ENCODE measurements at regions not wholly inside any gene's neighbourhood (a gene's known extent, or its start where the extent isn't known, plus 50 kb on each side); places are given as distances from the start of the nearest gene placed in this dataset.
A peak's percentile ranks its signal among the peaks of the same experiment; 100 is the strongest.

DNA sequence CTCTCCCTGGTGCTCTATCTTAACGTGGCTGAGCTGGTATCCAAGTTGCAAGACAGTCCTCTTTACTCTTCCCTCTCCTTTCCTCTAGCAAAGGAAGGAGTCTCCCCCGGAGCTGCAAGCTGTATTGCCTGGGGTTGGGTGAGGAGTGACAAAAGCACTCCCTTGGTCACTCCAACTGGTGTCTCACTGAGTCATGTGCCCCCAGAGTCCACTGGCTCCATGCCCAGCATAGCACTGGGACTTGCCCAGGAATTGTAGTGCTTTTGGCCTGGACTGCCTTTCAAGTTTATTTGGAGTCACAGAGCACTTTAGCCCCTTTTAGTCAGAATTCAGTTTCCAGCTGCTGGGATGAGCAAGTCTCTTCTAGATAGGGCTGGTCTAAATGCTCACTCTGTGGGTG is 82.6 kb upstream of the FST start:
- Histone ChIP-seq H3K79me2 (ENCODE audit: low read length) (no peaks in the 10 kb centered on the region), H4K20me1 (ENCODE audit: low read length) (no peaks in the 10 kb centered on the region), H3K9me2 (replicated peaks; ENCODE audit: low read length) (no peaks in the 10 kb centered on the region), H3K4me2 (ENCODE audit: low read length) (no peak overlapping the region), H3K9ac (ENCODE audit: low read length) (peak overlapping the region; percentile 36), H2AFZ (ENCODE audit: low read length) (no peak overlapping the region), H3K4me1 (ENCODE audit: insufficient read depth, low read length) (peaks cover 15% of the 10 kb centered on the region), H3K4me3 (ENCODE audit: low read length) (no peak overlapping the region), H3K27ac (ENCODE audit: low read length) (peak overlapping the region; percentile 84), H3K36me3 (ENCODE audit: low read depth, low read length) (no peaks in the 10 kb centered on the region), H3K9me3 (ENCODE audit: low read length) (no peaks in the 10 kb centered on the region), H3F3A (ENCODE audit: low read length, unreplicated experiment) (no peaks in the 10 kb centered on the region), H3K27me3 (ENCODE audit: low read length) (no peaks in the 10 kb centered on the region)
- DNase-seq (peak; percentile 88), ATAC-seq (peak; percentile 90)
- TF ChIP-seq EZH2 (IDR thresholded peaks at IDR 0.05; ENCODE audit: low read length, unreplicated experiment) = no peak
- TF ChIP-seq, protein P1, sequence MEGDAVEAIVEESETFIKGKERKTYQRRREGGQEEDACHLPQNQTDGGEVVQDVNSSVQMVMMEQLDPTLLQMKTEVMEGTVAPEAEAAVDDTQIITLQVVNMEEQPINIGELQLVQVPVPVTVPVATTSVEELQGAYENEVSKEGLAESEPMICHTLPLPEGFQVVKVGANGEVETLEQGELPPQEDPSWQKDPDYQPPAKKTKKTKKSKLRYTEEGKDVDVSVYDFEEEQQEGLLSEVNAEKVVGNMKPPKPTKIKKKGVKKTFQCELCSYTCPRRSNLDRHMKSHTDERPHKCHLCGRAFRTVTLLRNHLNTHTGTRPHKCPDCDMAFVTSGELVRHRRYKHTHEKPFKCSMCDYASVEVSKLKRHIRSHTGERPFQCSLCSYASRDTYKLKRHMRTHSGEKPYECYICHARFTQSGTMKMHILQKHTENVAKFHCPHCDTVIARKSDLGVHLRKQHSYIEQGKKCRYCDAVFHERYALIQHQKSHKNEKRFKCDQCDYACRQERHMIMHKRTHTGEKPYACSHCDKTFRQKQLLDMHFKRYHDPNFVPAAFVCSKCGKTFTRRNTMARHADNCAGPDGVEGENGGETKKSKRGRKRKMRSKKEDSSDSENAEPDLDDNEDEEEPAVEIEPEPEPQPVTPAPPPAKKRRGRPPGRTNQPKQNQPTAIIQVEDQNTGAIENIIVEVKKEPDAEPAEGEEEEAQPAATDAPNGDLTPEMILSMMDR (conservative IDR thresholded peaks at IDR 0.05; ENCODE audit: low read depth, low read length) = no peak
- no peak for TF ChIP-seq EZH2phosphoT487 (IDR thresholded peaks at IDR 0.05; ENCODE audit: borderline replicate concordance, low read length)
- POLR2A ChIA-PET (ENCODE audit: unreplicated experiment) = no interaction called here
- intact Hi-C loops (cut with micrococcal nuclease) = loop anchor here (2.0 kb wide), 1 partner anchor 67 kb away; no protein-coding TSS in a partner anchor
- no TSS peak for BruUV-seq (replicated peaks)
- CTCF ChIA-PET = no interaction called here

DNA sequence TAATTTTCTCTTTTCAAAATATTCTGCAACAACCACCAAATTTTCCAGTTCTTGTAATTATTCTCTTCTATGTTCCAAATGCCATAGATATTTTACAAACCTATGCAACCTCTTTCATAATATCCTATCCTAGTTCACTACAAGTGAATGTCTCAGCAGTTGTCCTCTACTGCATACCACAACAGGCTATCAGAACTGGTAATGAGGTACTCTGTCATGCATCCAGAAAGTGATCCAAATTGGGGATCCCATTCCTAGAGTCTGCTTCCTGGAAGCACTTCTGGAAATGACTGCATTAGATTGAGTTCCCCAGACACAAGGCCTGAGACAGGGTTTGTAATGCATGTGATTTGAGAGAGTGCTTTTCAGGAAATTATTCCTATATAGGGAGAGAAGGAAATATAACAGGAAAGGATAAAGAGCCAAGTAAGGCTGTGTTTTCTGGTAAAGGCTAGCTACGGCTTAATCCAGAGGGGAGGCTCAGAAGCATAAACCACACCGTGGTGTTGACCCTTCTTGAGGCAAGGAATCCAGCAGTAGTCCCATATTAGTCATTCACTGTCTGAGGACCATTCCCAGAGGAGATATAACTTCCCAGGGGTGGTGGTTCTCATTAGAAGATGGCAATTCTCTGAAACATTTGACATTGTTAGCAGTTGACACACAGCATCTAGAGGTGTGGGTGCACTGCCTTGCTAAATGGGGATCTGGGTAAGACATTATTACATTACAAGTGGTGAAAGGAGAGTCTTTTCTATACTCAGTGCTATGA is 80.3 kb upstream of the FST start:
- BruUV-seq (replicated peaks) = no TSS peak
- Histone ChIP-seq H3K4me3 (ENCODE audit: low read length) (no peak overlapping the region), H3K4me2 (ENCODE audit: low read length) (no peak overlapping the region), H3K9ac (ENCODE audit: low read length) (no peak overlapping the region), H3K9me3 (ENCODE audit: low read length) (no peaks in the 10 kb centered on the region), H3K27me3 (ENCODE audit: low read length) (no peaks in the 10 kb centered on the region), H4K20me1 (ENCODE audit: low read length) (no peaks in the 10 kb centered on the region), H3K4me1 (ENCODE audit: insufficient read depth, low read length) (peaks cover 15% of the 10 kb centered on the region), H3K9me2 (replicated peaks; ENCODE audit: low read length) (no peaks in the 10 kb centered on the region), H2AFZ (ENCODE audit: low read length) (no peak overlapping the region), H3K36me3 (ENCODE audit: low read depth, low read length) (no peaks in the 10 kb centered on the region), H3K79me2 (ENCODE audit: low read length) (no peaks in the 10 kb centered on the region), H3F3A (ENCODE audit: low read length, unreplicated experiment) (no peaks in the 10 kb centered on the region), H3K27ac (ENCODE audit: low read length) (no peak overlapping the region)
- DNase-seq = no peak
- intact Hi-C loops (cut with micrococcal nuclease) = loop anchor here (2.0 kb wide), 1 partner anchor 65 kb away; no protein-coding TSS in a partner anchor
- CTCF ChIA-PET = no interaction called here
- no peak for ATAC-seq
- POLR2A ChIA-PET (ENCODE audit: unreplicated experiment) = no interaction called here
- TF ChIP-seq, protein P1 (conservative IDR thresholded peaks at IDR 0.05; ENCODE audit: low read depth, low read length) = no peak
- TF ChIP-seq EZH2phosphoT487 (IDR thresholded peaks at IDR 0.05; ENCODE audit: borderline replicate concordance, low read length) (no peak), EZH2 (IDR thresholded peaks at IDR 0.05; ENCODE audit: low read length, unreplicated experiment) (no peak)

DNA sequence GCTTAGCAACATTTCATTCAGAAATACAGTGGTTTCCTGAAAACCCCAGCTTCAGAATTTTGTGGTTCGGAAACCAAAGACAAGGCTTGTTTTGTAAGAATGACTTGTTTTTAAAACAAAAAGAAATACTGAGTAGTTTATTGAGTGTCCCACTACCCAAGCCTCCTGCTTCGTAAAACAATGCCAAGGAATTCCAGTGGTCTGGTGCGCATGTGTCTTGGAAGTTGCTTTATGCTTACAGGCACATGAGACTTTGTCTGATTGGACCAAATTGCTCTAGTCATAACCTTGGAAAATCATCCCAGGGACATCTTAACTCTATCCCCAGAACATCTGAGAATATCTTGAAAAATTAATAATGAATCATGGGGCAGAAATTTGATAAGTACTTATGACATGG is 77.1 kb upstream of the FST start:
- CTCF ChIA-PET = no interaction called here
- POLR2A ChIA-PET (ENCODE audit: unreplicated experiment) = no interaction called here
- intact Hi-C loops (cut with micrococcal nuclease) = no loop called here
- no TSS peak for BruUV-seq (replicated peaks)
- Histone ChIP-seq H2AFZ (ENCODE audit: low read length) (no peak overlapping the region), H3K4me2 (ENCODE audit: low read length) (no peak overlapping the region), H3F3A (ENCODE audit: low read length, unreplicated experiment) (peaks cover 5% of the 10 kb centered on the region), H3K9me2 (replicated peaks; ENCODE audit: low read length) (no peaks in the 10 kb centered on the region), H3K9me3 (ENCODE audit: low read length) (no peaks in the 10 kb centered on the region), H3K79me2 (ENCODE audit: low read length) (no peaks in the 10 kb centered on the region), H3K36me3 (ENCODE audit: low read depth, low read length) (no peaks in the 10 kb centered on the region), H3K4me3 (ENCODE audit: low read length) (no peak overlapping the region), H3K4me1 (ENCODE audit: insufficient read depth, low read length) (peaks cover 23% of the 10 kb centered on the region), H3K27ac (ENCODE audit: low read length) (no peak overlapping the region), H3K9ac (ENCODE audit: low read length) (no peak overlapping the region), H3K27me3 (ENCODE audit: low read length) (no peaks in the 10 kb centered on the region), H4K20me1 (ENCODE audit: low read length) (no peaks in the 10 kb centered on the region)
- no peak for DNase-seq
- no peak for ATAC-seq
- TF ChIP-seq EZH2phosphoT487 (IDR thresholded peaks at IDR 0.05; ENCODE audit: borderline replicate concordance, low read length) (no peak), EZH2 (IDR thresholded peaks at IDR 0.05; ENCODE audit: low read length, unreplicated experiment) (no peak)
- TF ChIP-seq, protein P1 (conservative IDR thresholded peaks at IDR 0.05; ENCODE audit: low read depth, low read length) = no peak

All from PC-3 (cell line).